NCI-H748 treated with DMSO at 0.1 percent for 48 hours (cell line): ENCODE measurements at regions not wholly inside any gene's neighbourhood (a gene's known extent, or its start where the extent isn't known, plus 50 kb on each side); places are given as distances from the start of the nearest gene placed in this dataset.
"Not testable (repeated sequence)": the region's sequence is repeated elsewhere in the genome, so short reads cannot be mapped to it uniquely, and the experiment has no call there.

Experiments used
- DNase-seq: peaks from one replicate; lab custom pipeline; 2025; lab: John Stamatoyannopoulos, UW

DNA sequence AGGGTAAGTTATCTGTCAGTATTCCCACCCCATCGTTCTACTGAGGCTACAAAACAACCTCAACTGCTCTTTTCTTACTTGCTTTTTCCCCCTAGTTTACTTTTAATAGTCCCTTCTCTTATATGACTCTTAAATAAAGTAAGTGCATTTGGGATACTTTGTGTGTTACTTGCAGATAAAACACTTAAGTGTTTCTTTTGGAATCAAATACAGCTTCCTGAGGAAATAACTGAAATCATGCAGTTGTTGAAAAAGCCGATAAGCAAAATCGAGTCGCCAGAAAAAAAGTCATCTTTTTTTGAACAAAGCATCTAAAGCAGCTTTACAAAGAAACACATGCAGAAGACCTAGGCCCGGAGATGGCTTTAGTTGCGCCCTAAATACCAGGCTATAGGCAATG is 53.5 kb upstream of the EPB41L4A start:
- DNase-seq: no peak

DNA sequence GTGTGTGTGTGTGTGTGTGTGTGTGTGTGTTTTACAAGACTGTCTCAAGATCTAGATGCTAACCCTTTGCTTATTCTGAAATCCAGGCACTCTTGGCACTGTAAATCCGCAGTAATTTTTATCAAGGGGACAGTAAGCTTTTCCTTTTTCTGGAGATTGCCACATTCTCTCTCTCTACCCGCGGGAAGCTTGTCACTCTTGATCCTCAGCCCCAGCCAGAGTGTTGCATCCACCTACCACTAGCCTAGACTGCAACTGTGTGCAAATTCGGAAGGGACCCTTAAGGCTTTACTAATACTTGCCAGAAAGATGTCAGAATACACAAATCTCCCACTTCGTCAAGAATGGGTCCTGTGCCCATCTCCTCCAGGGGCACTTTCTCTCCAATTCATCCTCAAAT is 54.9 kb upstream of the EPB41L4A start:
- no peak for DNase-seq

- no peak for DNase-seq
These were observed 56.8 kb upstream of the EPB41L4A start for GRCh38 chr5:112475747-112476365.

- DNase-seq: no peak
These were observed 60.3 kb upstream of the EPB41L4A start for GRCh38 chr5:112479418-112479817.

GRCh38 chr5:112480501-112480900 is 61.4 kb upstream of the EPB41L4A start:
- no peak for DNase-seq

DNA sequence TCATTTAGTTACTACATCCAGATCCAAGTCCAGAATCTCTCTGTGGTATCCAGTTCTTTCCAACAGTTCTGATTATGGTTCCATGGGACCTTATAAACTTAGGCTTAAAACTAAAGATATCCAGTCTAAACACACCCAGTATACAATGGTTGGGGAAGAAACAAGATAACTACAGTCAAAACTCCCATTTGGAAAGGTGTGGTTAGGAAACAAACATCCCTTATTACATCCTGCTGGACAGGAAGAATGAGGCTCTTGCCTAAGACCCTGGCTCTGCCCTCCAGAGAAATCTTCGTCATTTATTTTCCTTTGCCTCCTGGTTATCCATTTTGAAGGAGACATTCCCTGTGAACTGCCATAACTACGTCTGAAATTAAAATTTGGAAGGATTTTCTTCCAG is 64.6 kb upstream of the EPB41L4A start:
- no peak for DNase-seq

GRCh38 chr5:112485934-112486355 is 66.9 kb upstream of the EPB41L4A start:
- DNase-seq: no peak

DNA sequence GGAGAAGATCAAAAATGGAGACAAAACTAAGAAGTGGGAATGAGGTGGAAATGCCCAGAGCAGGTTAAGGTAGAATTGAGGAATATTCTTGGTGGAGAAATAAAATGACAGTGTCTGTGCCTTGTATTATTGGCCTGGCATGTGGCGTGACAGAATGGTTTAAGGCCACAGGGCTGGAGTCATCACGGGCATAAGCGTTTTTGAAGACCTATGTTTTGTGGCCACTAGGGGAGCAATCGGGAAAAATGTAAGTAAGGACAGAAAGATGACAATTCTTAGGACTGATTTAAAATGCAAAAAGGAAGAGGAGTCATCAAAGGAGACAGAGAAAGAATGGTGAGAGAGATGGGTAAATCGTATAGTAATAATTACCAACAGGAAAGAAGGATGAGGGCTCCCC is 72.2 kb upstream of the EPB41L4A start:
- no peak for DNase-seq

GRCh38 chr5:112492291-112492690 is 73.2 kb upstream of the EPB41L4A start:
- DNase-seq: peak; percentile 15

GRCh38 chr5:112503749-112504501 is 84.8 kb upstream of the EPB41L4A start:
- DNase-seq: not testable (repeated sequence)

GRCh38 chr5:112509097-112509496 is 90.0 kb upstream of the EPB41L4A start:
- DNase-seq: not testable (repeated sequence)

GRCh38 chr5:112511920-112512319 is 92.8 kb upstream of the EPB41L4A start:
- no peak for DNase-seq

DNA sequence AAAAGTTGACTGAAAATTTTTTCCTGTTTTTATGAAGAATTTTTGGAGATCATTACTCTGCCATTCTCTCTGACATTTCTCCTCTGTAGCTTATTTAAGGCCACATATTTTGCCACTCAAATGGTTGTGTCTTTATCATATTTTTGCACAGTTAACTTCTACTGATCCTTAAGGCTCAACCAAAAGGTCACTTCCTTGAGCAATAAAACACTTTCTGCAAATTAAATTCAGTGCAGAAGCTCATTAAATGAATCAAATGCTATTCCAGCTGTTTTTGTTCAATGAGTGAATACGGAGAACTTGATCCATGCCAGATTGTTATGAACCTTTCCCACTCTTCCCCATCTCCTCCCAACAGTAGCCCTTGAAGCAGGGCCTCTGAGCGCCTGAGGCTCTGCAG is 93.8 kb upstream of the EPB41L4A start:
- no peak for DNase-seq

DNA sequence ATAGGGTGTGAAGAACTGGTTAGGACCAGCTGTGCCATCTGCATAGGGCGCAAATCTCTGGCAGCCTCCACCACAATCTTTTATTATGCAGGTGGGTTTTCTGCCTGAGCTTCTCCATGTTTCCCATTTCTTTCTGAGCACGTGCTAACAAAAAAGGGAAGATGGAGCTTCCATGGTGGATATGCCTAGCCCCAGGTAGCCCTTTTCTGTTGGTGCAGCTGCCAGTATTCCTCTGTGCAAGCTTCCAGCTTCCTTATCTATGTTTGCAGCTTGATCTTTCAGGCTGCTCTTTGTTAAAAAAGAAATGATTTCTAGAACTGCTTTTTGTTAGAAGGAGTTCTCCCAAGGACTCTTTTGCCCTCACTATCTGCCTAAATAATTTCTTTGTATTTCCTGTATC is 95.0 kb upstream of the EPB41L4A start:
- DNase-seq: no peak

DNA sequence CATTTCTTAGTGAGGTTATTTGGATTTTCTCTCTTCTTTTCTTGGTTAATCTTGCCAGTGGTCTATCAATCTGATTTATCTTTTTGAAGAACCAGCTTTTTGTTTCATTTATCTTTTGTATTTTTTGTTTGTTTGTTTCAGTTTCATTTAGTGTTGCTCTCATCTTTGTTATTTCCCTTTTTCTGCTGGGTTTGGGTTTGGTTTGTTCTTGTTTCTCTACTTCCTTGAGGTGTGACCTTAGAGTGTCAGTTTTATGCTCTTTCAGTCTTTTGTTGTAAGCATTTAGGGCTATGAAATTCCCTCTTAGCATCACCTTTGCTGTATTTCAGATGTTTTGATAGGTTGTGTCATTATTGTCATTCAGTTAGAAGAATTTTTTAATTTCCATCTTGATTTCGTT is 101.4 kb upstream of the EPB41L4A start:
- DNase-seq: not testable (repeated sequence)

DNA sequence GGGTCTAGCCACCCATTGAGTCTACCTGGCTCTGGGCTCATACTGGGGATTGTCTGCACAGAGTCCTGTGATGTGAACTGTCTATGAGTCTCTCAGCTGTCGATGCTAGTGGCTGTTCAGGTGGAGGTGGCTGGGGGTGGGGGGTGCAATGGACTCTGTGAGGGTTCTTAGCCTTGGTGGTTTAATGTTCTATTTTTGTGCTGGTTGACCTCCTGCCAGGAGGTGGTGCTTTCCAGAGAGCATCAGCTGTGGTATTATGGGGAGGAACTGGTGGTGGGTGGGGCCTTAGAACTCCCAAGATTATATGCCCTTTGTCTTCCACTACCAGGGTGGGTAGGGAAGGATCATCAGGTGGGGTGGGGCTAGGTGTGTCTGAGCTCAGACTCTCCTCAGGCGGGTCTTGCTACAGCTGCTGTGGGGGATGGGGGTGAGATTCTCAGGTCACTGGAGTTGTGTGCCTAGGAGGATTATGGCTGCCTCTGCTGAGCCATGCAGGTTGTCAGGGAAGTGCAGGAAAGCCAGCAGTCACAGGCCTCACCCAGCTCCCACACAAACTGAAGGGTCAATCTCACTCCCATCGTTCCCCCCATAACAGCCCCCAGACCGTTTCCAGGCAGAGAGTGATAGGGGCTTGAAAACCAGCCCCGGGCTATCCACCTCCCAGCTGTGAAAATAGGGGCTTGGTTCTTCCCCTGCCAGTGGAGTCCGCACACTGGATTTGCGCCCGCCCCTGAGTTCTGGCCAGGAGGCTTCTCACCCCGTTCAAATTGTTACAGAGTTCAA is 104.0 kb upstream of the EPB41L4A start:
- not testable (repeated sequence) for DNase-seq

DNA sequence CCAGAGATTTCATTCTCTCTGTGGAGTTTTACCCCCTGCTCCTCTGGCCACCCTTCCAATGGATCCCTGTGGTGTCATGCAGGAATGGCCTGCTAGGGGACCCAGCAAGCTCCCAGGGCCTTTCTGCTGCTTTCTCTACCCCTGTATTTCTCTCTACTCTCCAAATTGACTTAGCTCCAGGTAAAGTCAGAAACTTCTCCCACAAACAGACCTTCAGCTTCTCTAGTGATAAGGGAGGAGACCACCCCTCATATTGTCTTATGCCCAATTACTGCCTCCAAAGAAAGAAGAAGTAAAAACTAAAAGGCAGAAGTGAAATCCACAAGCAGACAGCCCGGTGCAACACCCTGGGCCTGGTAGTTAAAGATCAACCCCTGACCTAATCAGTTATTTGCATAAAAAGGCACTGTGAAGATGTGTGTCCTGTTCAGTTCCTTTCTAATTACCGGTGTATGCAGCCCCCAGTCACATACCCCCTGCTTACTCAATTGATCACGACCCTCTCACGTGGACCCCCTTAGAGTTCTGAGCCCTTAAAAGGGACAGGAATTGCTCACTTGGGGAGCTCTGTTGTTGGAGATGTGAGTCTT is 104.7 kb upstream of the EPB41L4A start:
- DNase-seq: not testable (repeated sequence)

DNA sequence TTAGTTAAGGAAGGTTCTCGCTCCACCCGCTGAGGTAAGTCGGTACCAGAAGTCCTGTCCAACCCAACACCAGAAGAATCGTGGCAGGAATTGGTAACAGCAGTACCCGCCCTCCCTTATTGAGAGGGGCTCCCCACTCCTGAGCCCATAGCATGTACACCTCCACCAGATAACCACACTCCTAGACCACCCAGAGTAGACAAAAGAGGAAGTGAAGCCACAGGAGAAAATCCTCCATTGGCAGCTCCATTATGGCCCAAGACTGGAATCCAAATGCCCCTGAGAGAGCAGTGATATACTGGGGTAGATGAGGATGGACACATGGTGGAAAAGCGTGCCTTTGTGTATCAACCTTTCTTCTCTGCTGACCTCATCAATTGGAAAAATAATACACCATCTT is 106.1 kb upstream of the EPB41L4A start:
- no peak for DNase-seq

- no peak for DNase-seq
These were observed 109.9 kb upstream of the EPB41L4A start for GRCh38 chr5:112528928-112529327.

GRCh38 chr5:112529525-112529924 is 110.4 kb upstream of the EPB41L4A start:
- peak; percentile 4 for DNase-seq

DNA sequence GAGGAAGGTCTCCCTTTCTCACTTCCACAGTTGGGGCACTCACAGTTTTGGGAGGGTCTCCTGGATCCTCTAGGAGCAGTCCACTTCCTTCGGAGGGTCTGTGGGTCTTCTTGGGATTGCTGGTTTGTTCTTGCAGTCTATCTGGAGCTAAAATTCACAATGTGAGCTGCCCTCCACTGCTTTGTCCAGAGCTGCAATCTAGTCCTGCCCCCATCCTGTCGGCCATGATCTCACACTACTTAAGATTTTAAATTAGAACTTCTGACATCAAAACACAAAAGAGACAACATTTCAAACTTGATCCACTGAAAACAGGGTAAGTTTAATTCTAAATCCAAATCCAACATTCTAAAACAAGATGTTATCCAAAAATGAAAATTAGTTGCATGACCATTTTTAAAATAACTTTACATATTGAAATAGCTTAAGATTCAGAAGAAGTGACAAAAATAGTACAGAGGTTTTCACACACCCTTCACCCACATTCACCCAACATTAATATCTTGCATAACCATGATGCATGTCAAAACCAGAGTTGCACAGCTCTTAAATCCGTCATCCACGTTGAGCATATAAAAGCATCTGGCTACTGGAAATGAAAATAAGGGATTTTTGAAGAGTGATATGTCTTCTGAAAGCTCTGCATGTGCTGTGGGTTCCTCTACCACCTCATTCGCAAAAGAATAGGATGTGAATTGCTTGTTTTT is 113.7 kb upstream of the EPB41L4A start:
- no peak for DNase-seq

GRCh38 chr5:112533362-112533761 is 114.3 kb upstream of the EPB41L4A start:
- DNase-seq: no peak
